HEK293T (cell line): ENCODE measurements at regions not wholly inside any gene's neighbourhood (a gene's known extent, or its start where the extent isn't known, plus 50 kb on each side); places are given as distances from the start of the nearest gene placed in this dataset.

Experiments
- CTCF ChIA-PET: fragments of 350-600 bp; formaldehyde crosslinking; extraction: SDS; loops from one replicate; lab custom pipeline; 2021; ENCODE audit warnings: antibody characterized with exemption, inconsistent platforms; lab: Yijun Ruan, JAX
- POLR2A ChIA-PET: fragments of 350-600 bp; formaldehyde crosslinking; extraction: SDS; loops from one replicate; lab custom pipeline; 2020; ENCODE audit warnings: antibody characterized with exemption, inconsistent platforms; lab: Yijun Ruan, JAX
- DNase-seq: peaks from one replicate; pipeline ENCODE4 v3.0.0; 2012; ENCODE audit warnings: mixed read lengths; ENCODE audit errors: extremely low spot score
- ARNT ChIP-seq: fragments of 450-650 bp; IDR thresholded peaks from 2 replicates; pipeline ENCODE4 v1.6.1; 2017; ENCODE audit warnings: mild to moderate bottlenecking
- BHLHE40 ChIP-seq: fragments of 450-650 bp; IDR thresholded peaks from 2 replicates; pipeline ENCODE4 v1.6.1; 2016; ENCODE audit warnings: mild to moderate bottlenecking, moderate library complexity, borderline replicate concordance
- CTBP1 ChIP-seq: fragments of 450-650 bp; IDR thresholded peaks from 2 replicates; pipeline ENCODE4 v1.6.1; 2016; ENCODE audit warnings: borderline replicate concordance
- ELF4 ChIP-seq: fragments of 450-650 bp; IDR thresholded peaks from 2 replicates; pipeline ENCODE4 v1.6.1; 2017; ENCODE audit warnings: antibody characterized with exemption
- FOXA1 ChIP-seq: fragments of 450-650 bp; IDR thresholded peaks from 2 replicates; pipeline ENCODE4 v1.6.1; 2016; ENCODE audit warnings: mild to moderate bottlenecking
- FOXK2 ChIP-seq: fragments of 450-650 bp; IDR thresholded peaks from 2 replicates; pipeline ENCODE4 v1.6.1; 2016; ENCODE audit warnings: mild to moderate bottlenecking
- FOXM1 ChIP-seq: fragments of 450-650 bp; IDR thresholded peaks from 2 replicates; pipeline ENCODE4 v1.6.1; 2017; ENCODE audit warnings: mild to moderate bottlenecking, borderline replicate concordance
- HDGF ChIP-seq: fragments of 450-650 bp; IDR thresholded peaks from 2 replicates; pipeline ENCODE4 v1.6.1; 2017; ENCODE audit warnings: antibody characterized with exemption, borderline replicate concordance
- L3MBTL2 ChIP-seq: fragments of 450-650 bp; conservative IDR thresholded peaks from 2 replicates; pipeline ENCODE4 v1.6.1; 2016; ENCODE audit warnings: mild to moderate bottlenecking
- LEF1 ChIP-seq: fragments of 450-650 bp; IDR thresholded peaks from 2 replicates; pipeline ENCODE4 v1.6.1; 2017; ENCODE audit warnings: mild to moderate bottlenecking, borderline replicate concordance
- NFRKB ChIP-seq: fragments of 450-650 bp; IDR thresholded peaks from 2 replicates; pipeline ENCODE4 v1.6.1; 2016; ENCODE audit warnings: mild to moderate bottlenecking, moderate library complexity
- SP1 ChIP-seq: fragments of 450-650 bp; IDR thresholded peaks from 2 replicates; pipeline ENCODE4 v1.6.1; 2017
- SUZ12 ChIP-seq: fragments of 450-650 bp; IDR thresholded peaks from 2 replicates; pipeline ENCODE4 v1.6.1; 2016; ENCODE audit warnings: mild to moderate bottlenecking
- TARDBP ChIP-seq: fragments of 450-650 bp; IDR thresholded peaks from 2 replicates; pipeline ENCODE4 v1.6.1; 2016
- ZNF384 ChIP-seq: fragments of 450-650 bp; IDR thresholded peaks from 2 replicates; pipeline ENCODE4 v1.6.1; 2016
- TF ChIP-seq, protein P1 (sequence below): fragments of 450-650 bp; IDR thresholded peaks from 2 replicates; pipeline ENCODE4 v1.6.1; 2016

DNA sequence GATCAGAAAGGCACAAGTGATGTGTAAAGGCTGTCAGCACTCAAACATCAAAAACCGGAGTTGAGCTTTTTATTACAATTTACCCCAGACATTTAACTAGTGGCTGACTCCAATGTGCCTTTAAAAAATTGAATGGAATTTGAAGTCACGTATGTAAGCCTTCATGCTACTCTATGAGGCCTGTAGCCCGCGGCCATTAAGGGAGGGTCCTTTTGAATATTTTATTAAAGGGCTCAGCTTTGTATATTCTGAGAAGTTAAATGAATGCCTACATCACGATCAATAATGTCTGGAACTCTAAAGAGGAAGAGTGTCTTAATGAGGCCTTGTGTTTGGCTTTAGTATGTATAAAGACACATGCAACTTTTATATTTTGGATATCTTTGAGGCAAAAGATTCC is 916.6 kb upstream of the CELF2 start:
- ChIA-PET POLR2A (no interaction called here), CTCF (no interaction called here)
- no peak for DNase-seq
- TF ChIP-seq, protein P1, sequence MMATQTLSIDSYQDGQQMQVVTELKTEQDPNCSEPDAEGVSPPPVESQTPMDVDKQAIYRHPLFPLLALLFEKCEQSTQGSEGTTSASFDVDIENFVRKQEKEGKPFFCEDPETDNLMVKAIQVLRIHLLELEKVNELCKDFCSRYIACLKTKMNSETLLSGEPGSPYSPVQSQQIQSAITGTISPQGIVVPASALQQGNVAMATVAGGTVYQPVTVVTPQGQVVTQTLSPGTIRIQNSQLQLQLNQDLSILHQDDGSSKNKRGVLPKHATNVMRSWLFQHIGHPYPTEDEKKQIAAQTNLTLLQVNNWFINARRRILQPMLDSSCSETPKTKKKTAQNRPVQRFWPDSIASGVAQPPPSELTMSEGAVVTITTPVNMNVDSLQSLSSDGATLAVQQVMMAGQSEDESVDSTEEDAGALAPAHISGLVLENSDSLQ: no peak
- TF ChIP-seq NFRKB: no peak
- no peak for TF ChIP-seq LEF1
- TF ChIP-seq ZNF384: no peak
- no peak for TF ChIP-seq HDGF
- TF ChIP-seq ARNT: no peak
- TF ChIP-seq TARDBP: no peak
- TF ChIP-seq FOXK2: no peak
- TF ChIP-seq FOXA1: no peak
- TF ChIP-seq SP1: no peak
- no peak for TF ChIP-seq BHLHE40
- no peak for TF ChIP-seq L3MBTL2
- TF ChIP-seq CTBP1: no peak
- no peak for TF ChIP-seq SUZ12

DNA sequence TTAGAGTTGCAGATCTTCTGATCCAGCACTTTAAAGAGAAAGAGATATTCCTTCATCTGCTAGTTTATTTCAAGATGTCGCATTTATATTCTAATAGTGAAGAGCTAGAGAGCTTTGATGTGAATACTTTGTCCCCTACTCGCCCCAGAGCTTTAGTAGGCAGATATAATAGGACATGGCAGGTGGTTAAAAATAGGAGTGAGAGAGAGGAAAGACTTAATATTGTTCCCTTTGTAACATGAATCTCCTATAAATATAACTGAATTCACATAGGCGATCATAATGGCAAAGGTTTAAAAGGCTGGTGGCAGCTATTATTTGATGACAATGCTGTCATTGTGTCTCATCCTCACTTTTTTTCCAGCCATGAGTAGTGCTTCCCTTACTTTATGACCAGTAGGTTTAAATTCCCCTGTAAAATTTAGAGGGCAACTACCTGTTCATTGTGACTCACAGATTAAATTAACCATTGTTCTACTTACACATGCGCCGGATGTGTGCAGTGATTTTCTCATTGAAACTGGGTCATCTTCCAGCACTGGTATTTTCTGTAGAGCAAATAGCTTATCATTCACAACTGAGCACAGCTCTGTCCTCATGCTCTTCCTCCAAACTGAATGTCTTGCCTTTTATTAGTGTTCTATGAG is 906.7 kb upstream of the CELF2 start:
- no peak for DNase-seq
- CTCF ChIA-PET: no interaction called here
- TF ChIP-seq CTBP1 (no peak), SUZ12 (no peak), SP1 (no peak), FOXK2 (no peak), HDGF (no peak), ELF4 (no peak), ARNT (no peak), ZNF384 (no peak), TARDBP (no peak), FOXA1 (no peak), FOXM1 (no peak), LEF1 (no peak), BHLHE40 (no peak), NFRKB (no peak), L3MBTL2 (no peak)
- TF ChIP-seq, protein P1: no peak
- POLR2A ChIA-PET: no interaction called here

DNA sequence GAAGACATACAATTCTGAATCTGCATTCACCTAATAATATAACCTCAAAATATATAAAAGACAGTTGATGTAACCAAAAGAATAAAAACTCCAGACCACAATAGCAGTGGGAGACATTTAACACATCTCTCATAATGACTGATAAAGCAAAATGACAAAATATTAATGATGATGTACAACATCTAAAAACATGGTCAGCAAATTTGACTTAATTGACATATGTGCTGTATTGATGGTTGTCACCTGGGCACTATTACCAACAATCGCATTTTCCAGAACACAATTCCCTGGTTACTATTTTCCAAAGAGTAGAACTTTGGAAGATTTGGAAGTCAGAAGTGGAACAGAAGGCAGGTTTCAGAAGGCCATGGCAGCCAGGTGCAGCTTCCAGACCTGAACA is 899.5 kb upstream of the CELF2 start:
- ChIA-PET CTCF (no interaction called here), POLR2A (no interaction called here)
- DNase-seq: no peak
- no peak for TF ChIP-seq SUZ12
- TF ChIP-seq SP1: no peak
- TF ChIP-seq ARNT: no peak
- no peak for TF ChIP-seq HDGF
- no peak for TF ChIP-seq NFRKB
- no peak for TF ChIP-seq BHLHE40
- TF ChIP-seq ELF4: no peak
- TF ChIP-seq FOXK2: no peak
- no peak for TF ChIP-seq CTBP1

DNA sequence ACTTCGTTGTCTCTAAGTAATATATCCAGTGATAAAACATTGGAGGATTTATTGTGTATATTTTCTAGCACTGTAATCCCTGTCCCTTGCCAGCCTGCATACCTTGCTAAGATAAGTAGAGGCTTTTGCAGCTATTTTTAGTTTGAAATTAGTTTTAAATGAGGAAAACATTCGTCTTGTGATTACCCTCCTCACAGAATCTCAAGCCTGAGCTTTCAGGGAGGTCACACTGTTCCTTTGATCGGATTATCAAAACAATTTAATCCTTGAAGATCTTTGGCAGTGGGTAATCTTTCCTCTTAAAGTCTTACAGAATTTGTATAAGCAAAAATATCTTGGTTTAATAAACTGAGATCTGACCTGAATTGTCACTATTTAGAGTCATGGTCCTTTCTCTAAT is 897.0 kb upstream of the CELF2 start:
- POLR2A ChIA-PET: no interaction called here
- DNase-seq: no peak
- TF ChIP-seq ARNT (no peak), NFRKB (no peak), L3MBTL2 (no peak), SUZ12 (no peak), LEF1 (no peak), HDGF (no peak)
- TF ChIP-seq, protein P1: no peak
- CTCF ChIA-PET: interaction anchor here (0.7 kb wide), 1 partner anchor 23 kb away, joined by 3 read pairs; no protein-coding TSS in a partner anchor

DNA sequence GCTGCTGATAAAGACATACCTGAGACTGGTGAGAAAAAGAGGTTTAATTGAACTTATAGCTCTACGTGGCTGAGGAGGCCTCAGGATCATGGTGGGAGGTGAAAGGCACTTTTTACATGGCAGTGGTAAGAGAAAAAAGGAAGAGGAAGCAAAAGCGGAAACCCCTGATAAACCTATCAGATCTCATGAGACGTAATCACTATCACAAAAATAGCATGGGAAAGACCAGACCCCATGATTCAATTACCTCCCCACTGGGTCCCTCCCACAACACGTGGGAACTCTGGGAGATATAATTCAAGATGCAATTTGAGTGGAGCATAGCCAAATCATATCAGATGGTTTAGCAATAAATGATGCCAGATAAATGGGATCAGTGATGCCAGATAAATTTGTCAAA is 892.0 kb upstream of the CELF2 start:
- ChIA-PET CTCF (no interaction called here), POLR2A (no interaction called here)
- no peak for DNase-seq
- TF ChIP-seq SUZ12 (no peak), LEF1 (no peak), CTBP1 (no peak), ELF4 (no peak), SP1 (no peak), FOXK2 (no peak), FOXA1 (no peak), TARDBP (no peak), HDGF (no peak), NFRKB (no peak), ARNT (no peak), BHLHE40 (no peak), ZNF384 (no peak), FOXM1 (no peak), L3MBTL2 (no peak)
- TF ChIP-seq, protein P1: no peak

DNA sequence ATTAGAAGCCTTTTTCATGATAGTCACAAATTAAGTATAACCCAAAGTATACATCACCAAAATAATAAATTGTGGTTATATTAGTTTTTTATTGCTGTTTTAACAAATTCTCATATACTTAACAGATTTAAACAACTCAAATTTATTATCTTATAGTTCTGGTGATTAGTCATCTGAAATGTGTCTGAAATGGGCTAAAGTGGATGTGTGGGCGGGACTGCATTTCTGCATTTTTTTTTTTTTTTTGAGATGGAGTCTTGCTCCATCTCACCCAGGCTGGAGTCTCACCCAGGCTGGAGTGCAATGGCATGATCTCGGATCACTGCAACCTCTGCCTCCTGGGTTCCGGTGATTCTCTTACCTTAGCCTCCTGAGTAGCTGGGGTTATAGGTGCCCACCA is 891.5 kb upstream of the CELF2 start:
- ChIA-PET POLR2A (no interaction called here), CTCF (no interaction called here)
- no peak for DNase-seq
- TF ChIP-seq, protein P1: no peak
- no peak for TF ChIP-seq LEF1
- TF ChIP-seq ZNF384: no peak
- no peak for TF ChIP-seq BHLHE40
- TF ChIP-seq ELF4: no peak
- TF ChIP-seq SP1: no peak
- TF ChIP-seq FOXK2: no peak
- no peak for TF ChIP-seq NFRKB
- TF ChIP-seq HDGF: no peak
- no peak for TF ChIP-seq ARNT
- TF ChIP-seq TARDBP: no peak
- TF ChIP-seq FOXA1: no peak
- no peak for TF ChIP-seq FOXM1
- no peak for TF ChIP-seq L3MBTL2
- no peak for TF ChIP-seq CTBP1
